Loucy (cell line): ENCODE measurements at regions not wholly inside any gene's neighbourhood (a gene's known extent, or its start where the extent isn't known, plus 50 kb on each side); places are given as distances from the start of the nearest gene placed in this dataset.

ENCODE experiments used
- H2AFZ ChIP-seq: fragments of 200-600 bp; sonication (generic); 2 replicates; pipeline ENCODE4 v1.6.0; 2016; ENCODE audit warnings: antibody characterized with exemption, mild to moderate bottlenecking, low read length, moderate library complexity
- H3F3A ChIP-seq: fragments of 200-600 bp; 2 replicates; pipeline ENCODE4 v1.6.0; 2016; ENCODE audit warnings: antibody characterized with exemption, low read depth, mild to moderate bottlenecking
- H3K27me3 ChIP-seq: fragments of 200-600 bp; sonication (generic); 2 replicates; pipeline ENCODE4 v1.6.1; 2014; ENCODE audit warnings: low read length, mild to moderate bottlenecking; ENCODE audit not compliant: insufficient read depth, poor library complexity, severe bottlenecking
- H3K36me3 ChIP-seq: fragments of 200-600 bp; sonication (generic); 2 replicates; pipeline ENCODE4 v1.6.1; 2016; ENCODE audit warnings: low read length; ENCODE audit not compliant: insufficient read depth
- H3K4me1 ChIP-seq: fragments of 200-600 bp; sonication (generic); 2 replicates; pipeline ENCODE4 v1.5.1; 2014; ENCODE audit warnings: low read length, mild to moderate bottlenecking; ENCODE audit not compliant: insufficient read depth, poor library complexity, severe bottlenecking
- H3K4me2 ChIP-seq: fragments of 200-600 bp; sonication (generic); 2 replicates; pipeline ENCODE4 v1.6.0; 2014; ENCODE audit warnings: antibody characterized with exemption, low read length, low read depth, mild to moderate bottlenecking; ENCODE audit not compliant: poor library complexity, severe bottlenecking
- H3K4me3 ChIP-seq: fragments of 200-600 bp; sonication (generic); 2 replicates; pipeline ENCODE4 v1.5.1; 2014; ENCODE audit warnings: low read length, mild to moderate bottlenecking, mixed read lengths; ENCODE audit not compliant: poor library complexity, severe bottlenecking
- H3K79me2 ChIP-seq: fragments of 200-600 bp; sonication (generic); 2 replicates; pipeline ENCODE4 v1.6.1; 2014; ENCODE audit warnings: low read length; ENCODE audit not compliant: insufficient read depth
- H3K9ac ChIP-seq: fragments of 200-600 bp; sonication (generic); 2 replicates; pipeline ENCODE4 v1.6.0; 2014; ENCODE audit warnings: mild to moderate bottlenecking, low read depth, low read length, moderate library complexity; ENCODE audit not compliant: poor library complexity, severe bottlenecking
- H3K9me2 ChIP-seq: fragments of 200-600 bp; sonication (generic); replicated peaks from 2 replicates; pipeline ENCODE4 v1.6.1; 2016; ENCODE audit warnings: low read depth, low read length, mixed read lengths
- H3K9me3 ChIP-seq: fragments of 200-600 bp; sonication (generic); 2 replicates; pipeline ENCODE4 v1.6.1; 2014; ENCODE audit warnings: mild to moderate bottlenecking, antibody characterized with exemption, low read length, low read depth; ENCODE audit not compliant: insufficient read depth
- H4K20me1 ChIP-seq: fragments of 200-600 bp; sonication (generic); 2 replicates; pipeline ENCODE4 v1.6.0; 2014; ENCODE audit warnings: antibody characterized with exemption, low read length, mild to moderate bottlenecking; ENCODE audit not compliant: insufficient read depth, poor library complexity, severe bottlenecking
- CTCF ChIP-seq: fragments of 200-600 bp; sonication (generic); conservative IDR thresholded peaks from 2 replicates; pipeline ENCODE4 v1.5.1; 2014; ENCODE audit warnings: mild to moderate bottlenecking, antibody characterized with exemption, low read length
- EZH2phosphoT487 ChIP-seq: fragments of 200-600 bp; IDR thresholded peaks from 2 replicates; pipeline ENCODE4 v1.6.1; 2018; ENCODE audit warnings: antibody characterized with exemption, mild to moderate bottlenecking, moderate library complexity, borderline replicate concordance

- Histone ChIP-seq H2AFZ (no peak overlapping the region), H3F3A (no peaks in the 10 kb centered on the region), H3K36me3 (no peaks in the 10 kb centered on the region), H3K9me3 (no peaks in the 10 kb centered on the region), H3K27me3 (no peaks in the 10 kb centered on the region), H3K79me2 (no peaks in the 10 kb centered on the region), H3K4me3 (no peak overlapping the region), H3K9ac (no peak overlapping the region), H3K4me1 (no peaks in the 10 kb centered on the region), H4K20me1 (no peaks in the 10 kb centered on the region), H3K9me2 (no peaks in the 10 kb centered on the region), H3K4me2 (no peak overlapping the region)
- TF ChIP-seq EZH2phosphoT487: no peak
- no peak for TF ChIP-seq CTCF
Observed at GRCh38 chr9:87425202-87425601, 72.5 kb upstream of the DAPK1 start.

GRCh38 chr9:87427851-87428506 is 69.7 kb upstream of the DAPK1 start:
- Histone ChIP-seq H3K27me3 (no peaks in the 10 kb centered on the region), H3K9me2 (no peaks in the 10 kb centered on the region), H3K9me3 (no peaks in the 10 kb centered on the region), H2AFZ (no peak overlapping the region), H3K79me2 (no peaks in the 10 kb centered on the region), H3K4me3 (no peak overlapping the region), H3F3A (no peaks in the 10 kb centered on the region), H4K20me1 (no peaks in the 10 kb centered on the region), H3K9ac (no peak overlapping the region), H3K36me3 (no peaks in the 10 kb centered on the region), H3K4me2 (no peak overlapping the region), H3K4me1 (no peaks in the 10 kb centered on the region)
- TF ChIP-seq CTCF: no peak
- TF ChIP-seq EZH2phosphoT487: no peak

GRCh38 chr9:87428659-87429058 is 69.0 kb upstream of the DAPK1 start:
- TF ChIP-seq EZH2phosphoT487: no peak
- TF ChIP-seq CTCF: no peak
- no peaks in the 10 kb centered on the region for H3K36me3 ChIP-seq
- no peak overlapping the region for H3K4me2 ChIP-seq

More at GRCh38 chr9:87428659-87429058, 69.0 kb upstream of the DAPK1 start:
- no peaks in the 10 kb centered on the region for H3K79me2 ChIP-seq
- H3F3A ChIP-seq: no peaks in the 10 kb centered on the region
- H3K27me3 ChIP-seq: no peaks in the 10 kb centered on the region
- no peaks in the 10 kb centered on the region for H4K20me1 ChIP-seq
- H3K9ac ChIP-seq: no peak overlapping the region
- no peak overlapping the region for H3K4me3 ChIP-seq
- no peaks in the 10 kb centered on the region for H3K4me1 ChIP-seq
- H2AFZ ChIP-seq: no peak overlapping the region
- H3K9me2 ChIP-seq: no peaks in the 10 kb centered on the region
- H3K9me3 ChIP-seq: no peaks in the 10 kb centered on the region
